GM21390 (cell line): ENCODE measurements at regions not wholly inside any gene's neighbourhood (a gene's known extent, or its start where the extent isn't known, plus 50 kb on each side); places are given as distances from the start of the nearest gene placed in this dataset.

Experiments
- ATAC-seq: cut with Tn5 transposase; IDR thresholded peaks from one replicate; pipeline ENCODE4 v1.9.1; 2021; ENCODE audit not compliant: unreplicated experiment

GRCh38 chr5:121299153-121299552, 552.5 kb upstream of the FTMT start:
- no peak for ATAC-seq

GRCh38 chr5:121304838-121305237, 546.8 kb upstream of the FTMT start:
- no peak for ATAC-seq

- ATAC-seq, result no peak
These were observed 537.8 kb upstream of the FTMT start for GRCh38 chr5:121313886-121314285.

GRCh38 chr5:121315786-121316185, 535.9 kb upstream of the FTMT start:
- no peak for ATAC-seq

- ATAC-seq, result no peak
These were observed 532.4 kb upstream of the FTMT start for GRCh38 chr5:121319292-121319691.

- no peak for ATAC-seq
These were observed 525.8 kb upstream of the FTMT start for GRCh38 chr5:121325930-121326329.

GRCh38 chr5:121350181-121350930, 501.3 kb upstream of the FTMT start:
- ATAC-seq, result no peak

GRCh38 chr5:121366515-121366914, 485.2 kb upstream of the FTMT start:
- ATAC-seq, result no peak

GRCh38 chr5:121373371-121373770, 478.3 kb upstream of the FTMT start:
- no peak for ATAC-seq

- ATAC-seq, result no peak
These were observed 474.2 kb upstream of the FTMT start for GRCh38 chr5:121377461-121377860.

- ATAC-seq, result no peak
These were observed 473.6 kb upstream of the FTMT start for GRCh38 chr5:121378046-121378445.

GRCh38 chr5:121378559-121379359, 472.9 kb upstream of the FTMT start:
- no peak for ATAC-seq

GRCh38 chr5:121380066-121380465, 471.6 kb upstream of the FTMT start:
- ATAC-seq, result no peak

GRCh38 chr5:121384359-121384758, 467.3 kb upstream of the FTMT start:
- ATAC-seq, result no peak

GRCh38 chr5:121386334-121386733, 465.3 kb upstream of the FTMT start:
- ATAC-seq, result no peak

- ATAC-seq, result no peak
These were observed 455.0 kb upstream of the FTMT start for GRCh38 chr5:121396716-121397115.

GRCh38 chr5:121399879-121400278, 451.8 kb upstream of the FTMT start:
- peak; percentile 80 for ATAC-seq

GRCh38 chr5:121408778-121409177, 442.9 kb upstream of the FTMT start:
- ATAC-seq, result no peak

GRCh38 chr5:121415270-121415669, 436.4 kb upstream of the FTMT start:
- ATAC-seq, result no peak

- no peak for ATAC-seq
These were observed 430.0 kb upstream of the FTMT start for GRCh38 chr5:121421646-121422045.

- ATAC-seq, result no peak
These were observed 426.7 kb upstream of the FTMT start for GRCh38 chr5:121424976-121425375.

GRCh38 chr5:121426153-121426552, 425.5 kb upstream of the FTMT start:
- ATAC-seq, result no peak
